ENCODE measurements at regions not wholly inside any gene's neighbourhood (a gene's known extent, or its start where the extent isn't known, plus 50 kb on each side); places are given as distances from the start of the nearest gene placed in this dataset.

- TF ChIP-seq CTCF (conservative IDR thresholded peaks at IDR 0.05) (no peak), EZH2 (IDR thresholded peaks at IDR 0.05; ENCODE audit: low read depth) (no peak)
Observed at GRCh38 chrX:28491941-28492340, 95.3 kb upstream of the IL1RAPL1 start.
